Retinal pigment epithelial cell (primary cell): ENCODE measurements at regions not wholly inside any gene's neighbourhood (a gene's known extent, or its start where the extent isn't known, plus 50 kb on each side); places are given as distances from the start of the nearest gene placed in this dataset.

Experiments used
- DNase-seq: peaks from one replicate; pipeline ENCODE4 v3.0.0-alpha.2; 2010; ENCODE audit warnings: low read depth
- H3K4me3 ChIP-seq: 2 replicates; pipeline ENCODE4 v1.5.1; 2011; ENCODE audit warnings: mild to moderate bottlenecking, low read length, control low read depth, moderate library complexity
- TF ChIP-seq, protein P1 (sequence below): conservative IDR thresholded peaks from 2 replicates; pipeline ENCODE4 v1.5.1; 2011; ENCODE audit warnings: low read depth, low read length, control low read depth, inconsistent platforms

- H3K4me3 ChIP-seq: no peak overlapping the region
- TF ChIP-seq, protein P1, sequence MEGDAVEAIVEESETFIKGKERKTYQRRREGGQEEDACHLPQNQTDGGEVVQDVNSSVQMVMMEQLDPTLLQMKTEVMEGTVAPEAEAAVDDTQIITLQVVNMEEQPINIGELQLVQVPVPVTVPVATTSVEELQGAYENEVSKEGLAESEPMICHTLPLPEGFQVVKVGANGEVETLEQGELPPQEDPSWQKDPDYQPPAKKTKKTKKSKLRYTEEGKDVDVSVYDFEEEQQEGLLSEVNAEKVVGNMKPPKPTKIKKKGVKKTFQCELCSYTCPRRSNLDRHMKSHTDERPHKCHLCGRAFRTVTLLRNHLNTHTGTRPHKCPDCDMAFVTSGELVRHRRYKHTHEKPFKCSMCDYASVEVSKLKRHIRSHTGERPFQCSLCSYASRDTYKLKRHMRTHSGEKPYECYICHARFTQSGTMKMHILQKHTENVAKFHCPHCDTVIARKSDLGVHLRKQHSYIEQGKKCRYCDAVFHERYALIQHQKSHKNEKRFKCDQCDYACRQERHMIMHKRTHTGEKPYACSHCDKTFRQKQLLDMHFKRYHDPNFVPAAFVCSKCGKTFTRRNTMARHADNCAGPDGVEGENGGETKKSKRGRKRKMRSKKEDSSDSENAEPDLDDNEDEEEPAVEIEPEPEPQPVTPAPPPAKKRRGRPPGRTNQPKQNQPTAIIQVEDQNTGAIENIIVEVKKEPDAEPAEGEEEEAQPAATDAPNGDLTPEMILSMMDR: no peak
- DNase-seq: no peak
Measured at GRCh38 chr2:65722028-65722778, 289.8 kb upstream of the SPRED2 start.

DNA sequence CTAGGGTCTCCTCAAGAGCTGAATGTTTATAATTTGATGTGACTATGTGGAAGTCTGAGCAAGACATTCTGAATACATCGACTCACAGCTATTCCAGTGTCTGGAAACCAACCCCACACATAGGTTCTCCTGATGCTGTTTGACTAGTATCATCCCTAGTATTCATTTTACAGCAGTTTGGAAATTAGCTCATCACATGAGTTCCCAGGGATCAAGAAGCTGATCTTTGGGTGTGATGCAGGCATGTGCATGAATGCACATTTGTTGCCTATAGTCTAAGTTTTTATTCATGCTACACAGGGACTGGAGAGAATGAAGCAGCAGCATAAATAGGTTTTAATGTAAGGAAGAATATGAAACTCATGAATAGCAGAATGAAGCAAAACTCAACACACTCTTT is 284.3 kb upstream of the SPRED2 start:
- no peak overlapping the region for H3K4me3 ChIP-seq
- TF ChIP-seq, protein P1: no peak
- DNase-seq: no peak

DNA sequence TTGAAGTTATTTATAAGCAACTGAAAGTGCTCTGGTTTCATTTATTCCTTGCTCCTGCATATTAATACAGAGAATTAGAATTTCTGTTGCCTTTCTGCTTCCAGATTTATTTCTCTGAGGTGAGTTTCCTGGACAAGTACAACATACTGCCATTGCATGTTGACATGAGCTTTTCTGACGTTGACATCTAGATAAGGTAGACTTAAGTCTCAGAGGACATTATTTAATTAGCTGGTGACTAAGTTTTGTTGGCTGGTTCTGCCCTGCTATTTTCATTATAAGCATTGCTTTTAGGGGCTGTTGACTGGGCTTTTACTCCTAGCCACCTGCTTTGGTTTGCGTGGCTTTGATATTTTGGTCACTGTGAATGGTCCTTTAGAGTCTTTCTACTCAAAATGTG is 282.9 kb upstream of the SPRED2 start:
- no peak for DNase-seq
- no peak overlapping the region for H3K4me3 ChIP-seq
- TF ChIP-seq, protein P1: no peak

DNA sequence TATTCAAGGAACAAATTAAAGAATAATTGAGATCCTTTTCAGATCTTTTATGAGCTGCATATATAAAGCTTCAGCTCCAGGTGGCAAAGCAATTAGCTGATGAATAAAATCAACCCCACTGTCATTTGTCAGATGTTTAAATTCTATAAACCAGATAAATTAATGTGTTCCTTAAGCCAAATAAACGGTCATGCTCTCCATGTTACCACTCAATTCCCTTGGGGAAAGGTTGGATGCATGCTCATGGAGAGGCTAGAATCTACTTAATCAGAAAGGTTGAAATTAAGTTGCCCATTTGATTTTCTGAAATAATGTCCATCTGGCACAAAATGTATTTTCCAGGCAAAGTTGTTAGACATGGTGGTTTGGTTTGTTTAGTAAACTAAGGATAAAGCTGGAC is 282.5 kb upstream of the SPRED2 start:
- TF ChIP-seq, protein P1: no peak
- DNase-seq: no peak
- no peak overlapping the region for H3K4me3 ChIP-seq

DNA sequence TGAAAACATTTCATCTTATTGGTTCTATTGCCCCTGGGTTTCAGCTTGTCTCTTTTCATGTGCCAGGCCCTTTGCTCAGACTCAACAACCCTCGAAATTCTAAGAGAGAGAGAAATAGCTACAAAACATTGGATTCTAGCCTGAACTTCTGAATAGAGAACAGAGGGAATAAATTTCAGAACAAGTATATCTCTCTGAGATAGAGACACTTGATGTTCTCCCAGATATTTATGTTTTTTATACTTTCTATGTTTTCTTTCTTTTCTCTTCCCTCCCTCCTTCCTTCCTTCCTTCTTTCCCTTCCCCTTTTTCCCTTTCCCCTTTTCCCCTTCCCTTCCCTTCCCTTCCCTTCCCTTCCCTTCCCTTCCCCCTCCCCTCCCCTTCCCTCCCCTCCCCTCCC is 279.5 kb upstream of the SPRED2 start:
- TF ChIP-seq, protein P1: no peak
- no peak for DNase-seq
- no peak overlapping the region for H3K4me3 ChIP-seq

GRCh38 chr2:65710779-65711295 is 278.4 kb upstream of the SPRED2 start:
- peak; percentile 6 for DNase-seq
- TF ChIP-seq, protein P1: peak; percentile 58

DNA sequence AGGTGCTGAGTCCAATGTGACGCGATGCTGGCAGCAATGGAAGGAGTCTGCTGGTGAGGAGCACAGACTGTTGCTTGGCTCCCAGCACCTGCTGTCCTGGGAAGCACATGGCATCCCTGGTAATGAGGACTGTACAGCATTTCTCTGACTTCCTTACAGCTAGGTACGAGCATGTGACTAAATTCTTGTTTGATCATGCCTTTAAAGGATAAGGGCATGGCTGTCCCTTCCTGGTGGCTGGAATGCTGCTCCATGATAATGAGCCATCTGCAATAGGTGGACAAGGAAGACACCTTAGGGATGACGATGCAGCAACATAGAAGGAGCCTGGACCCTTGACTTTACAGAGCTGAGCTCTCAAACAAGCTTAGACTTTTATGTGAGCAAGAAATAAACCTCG is 278.0 kb upstream of the SPRED2 start:
- no peak for DNase-seq
- H3K4me3 ChIP-seq: no peak overlapping the region
- TF ChIP-seq, protein P1: no peak

More at GRCh38 chr2:65710779-65711295, 278.4 kb upstream of the SPRED2 start:
- H3K4me3 ChIP-seq: no peak overlapping the region
